WTC11 (cell line): ENCODE measurements at regions not wholly inside any gene's neighbourhood (a gene's known extent, or its start where the extent isn't known, plus 50 kb on each side); places are given as distances from the start of the nearest gene placed in this dataset.

ENCODE experiments used
- ATAC-seq: fragments of 200-7000 bp; cut with Tn5 transposase; 2 replicates; pipeline ENCODE4 v1.10.0; 2021; ENCODE audit warnings: mild to moderate bottlenecking, moderate library complexity
- CTCF ChIA-PET: fragments of 300-600 bp; sonication (Branson Sonifier 250); formaldehyde crosslinking; loops from one replicate; lab custom pipeline; 2021; ENCODE audit warnings: antibody characterized with exemption; lab: Charles Lee
- POLR2A ChIA-PET: fragments of 350-600 bp; sonication (Branson Sonifier 250); formaldehyde crosslinking; loops from one replicate; lab custom pipeline; 2021; ENCODE audit warnings: antibody characterized with exemption; lab: Charles Lee
- DNase-seq: peaks from one replicate; pipeline ENCODE4 v3.0.0; 2021; ENCODE audit warnings: low spot score
- H3K27ac Mint-ChIP-seq: 2 replicates; pipeline ENCODE4 v1.8.0; 2021; ENCODE audit warnings: mixed read lengths
- H3K27me3 Mint-ChIP-seq: 2 replicates; pipeline ENCODE4 v1.8.0; 2021; ENCODE audit warnings: low read depth, mild to moderate bottlenecking, moderate library complexity, mixed read lengths
- H3K36me3 Mint-ChIP-seq: 2 replicates; pipeline ENCODE4 v1.8.0; 2021; ENCODE audit warnings: mixed read lengths
- H3K4me1 Mint-ChIP-seq: 2 replicates; pipeline ENCODE4 v1.8.0; 2022; ENCODE audit warnings: mixed read lengths
- H3K4me3 Mint-ChIP-seq: 2 replicates; pipeline ENCODE4 v1.8.0; 2021; ENCODE audit warnings: mild to moderate bottlenecking, moderate library complexity, mixed read lengths
- H3K9me3 Mint-ChIP-seq: 2 replicates; pipeline ENCODE4 v1.8.0; 2021; ENCODE audit warnings: mixed read lengths
- ATF1 ChIP-seq: sonication (generic); formaldehyde crosslinking; IDR thresholded peaks from 2 replicates; pipeline ENCODE4 v1.8.1; 2023; ENCODE audit warnings: mild to moderate bottlenecking, moderate library complexity, missing genetic modification reagents
- ATF3 ChIP-seq: sonication (generic); formaldehyde crosslinking; conservative IDR thresholded peaks from 2 replicates; pipeline ENCODE4 v1.8.1; 2022; ENCODE audit warnings: mild to moderate bottlenecking, missing genetic modification reagents
- CREM ChIP-seq: sonication (generic); formaldehyde crosslinking; IDR thresholded peaks from 2 replicates; pipeline ENCODE4 v1.8.1; 2022; ENCODE audit warnings: mild to moderate bottlenecking, missing genetic modification reagents, moderate library complexity
- EMX1 ChIP-seq: fragments of 250-450 bp; sonication (Bioruptor Pico); IDR thresholded peaks from 2 replicates; pipeline ENCODE4 v1.8.0; 2021; ENCODE audit warnings: mild to moderate bottlenecking
- HMGA2 ChIP-seq: fragments of 250-450 bp; sonication (Bioruptor Pico); IDR thresholded peaks from 2 replicates; pipeline ENCODE4 v1.4.0; 2021; ENCODE audit warnings: mild to moderate bottlenecking, moderate library complexity
- JUN ChIP-seq: sonication (generic); formaldehyde crosslinking; IDR thresholded peaks from 2 replicates; pipeline ENCODE4 v1.8.0; 2023; ENCODE audit warnings: mild to moderate bottlenecking, missing genetic modification reagents
- KAT7 ChIP-seq: sonication (generic); formaldehyde crosslinking; IDR thresholded peaks from 2 replicates; pipeline ENCODE4 v1.8.1; 2023; ENCODE audit warnings: missing genetic modification reagents, mild to moderate bottlenecking, borderline replicate concordance
- MXD4 ChIP-seq: fragments of 250-450 bp; sonication (Bioruptor Pico); IDR thresholded peaks from 2 replicates; pipeline ENCODE4 v1.8.0; 2021; ENCODE audit warnings: mild to moderate bottlenecking, moderate library complexity, borderline replicate concordance
- NFATC4 ChIP-seq: fragments of 250-450 bp; sonication (Bioruptor Pico); IDR thresholded peaks from 2 replicates; pipeline ENCODE4 v1.9.0; 2021; ENCODE audit warnings: mild to moderate bottlenecking
- NR1H2 ChIP-seq: sonication (generic); formaldehyde crosslinking; IDR thresholded peaks from 2 replicates; pipeline ENCODE4 v1.9.0; 2021; ENCODE audit warnings: mild to moderate bottlenecking, moderate library complexity, missing genetic modification reagents
- NR2C2 ChIP-seq: sonication (generic); formaldehyde crosslinking; IDR thresholded peaks from 2 replicates; pipeline ENCODE4 v1.8.0; 2022; ENCODE audit warnings: mild to moderate bottlenecking, missing genetic modification reagents
- NR3C1 ChIP-seq: sonication (generic); formaldehyde crosslinking; conservative IDR thresholded peaks from 2 replicates; pipeline ENCODE4 v1.8.1; 2023; ENCODE audit warnings: low read depth, mild to moderate bottlenecking, missing genetic modification reagents
- RELA ChIP-seq: sonication (generic); formaldehyde crosslinking; IDR thresholded peaks from 2 replicates; pipeline ENCODE4 v1.8.1; 2022; ENCODE audit warnings: missing genetic modification reagents, mild to moderate bottlenecking, borderline replicate concordance
- SMAD4 ChIP-seq: sonication (generic); formaldehyde crosslinking; IDR thresholded peaks from 2 replicates; pipeline ENCODE4 v1.8.0; 2022; ENCODE audit warnings: mild to moderate bottlenecking, missing genetic modification reagents
- STAT6 ChIP-seq: sonication (generic); formaldehyde crosslinking; conservative IDR thresholded peaks from 2 replicates; pipeline ENCODE4 v1.8.1; 2023; ENCODE audit warnings: mild to moderate bottlenecking, low read depth, missing genetic modification reagents, moderate library complexity
- USF2 ChIP-seq: sonication (generic); formaldehyde crosslinking; IDR thresholded peaks from 2 replicates; pipeline ENCODE4 v1.8.1; 2023; ENCODE audit warnings: mild to moderate bottlenecking, missing genetic modification reagents, moderate library complexity
- ZNF121 ChIP-seq: sonication (generic); formaldehyde crosslinking; IDR thresholded peaks from 2 replicates; pipeline ENCODE4 v1.8.0; 2023; ENCODE audit warnings: missing genetic modification reagents
- ZNF232 ChIP-seq: sonication (generic); formaldehyde crosslinking; IDR thresholded peaks from 2 replicates; pipeline ENCODE4 v1.8.0; 2022; ENCODE audit warnings: mild to moderate bottlenecking, missing genetic modification reagents
- ZNF423 ChIP-seq: fragments of 250-450 bp; sonication (Bioruptor Pico); IDR thresholded peaks from 2 replicates; pipeline ENCODE4 v2.1.2; 2022; ENCODE audit warnings: mild to moderate bottlenecking, moderate library complexity
- TF ChIP-seq, protein P1 (sequence below): sonication (generic); formaldehyde crosslinking; IDR thresholded peaks from 2 replicates; pipeline ENCODE4 v1.8.1; 2022; ENCODE audit warnings: low read depth, mild to moderate bottlenecking, moderate library complexity, missing genetic modification reagents, borderline replicate concordance

GRCh38 chr3:184497804-184498203 lies 63.8 kb upstream of the EPHB3 start (continued):
- TF ChIP-seq ZNF121 (no peak), NR2C2 (no peak), ATF1 (no peak), HMGA2 (CRISPR knock-in tag) (no peak), NR3C1 (CRISPR knock-in tag) (no peak), NR1H2 (CRISPR knock-in tag) (no peak), CREM (CRISPR knock-in tag) (no peak), KAT7 (CRISPR knock-in tag) (no peak), ZNF423 (CRISPR knock-in tag) (no peak), JUN (CRISPR knock-in tag) (no peak)

DNA sequence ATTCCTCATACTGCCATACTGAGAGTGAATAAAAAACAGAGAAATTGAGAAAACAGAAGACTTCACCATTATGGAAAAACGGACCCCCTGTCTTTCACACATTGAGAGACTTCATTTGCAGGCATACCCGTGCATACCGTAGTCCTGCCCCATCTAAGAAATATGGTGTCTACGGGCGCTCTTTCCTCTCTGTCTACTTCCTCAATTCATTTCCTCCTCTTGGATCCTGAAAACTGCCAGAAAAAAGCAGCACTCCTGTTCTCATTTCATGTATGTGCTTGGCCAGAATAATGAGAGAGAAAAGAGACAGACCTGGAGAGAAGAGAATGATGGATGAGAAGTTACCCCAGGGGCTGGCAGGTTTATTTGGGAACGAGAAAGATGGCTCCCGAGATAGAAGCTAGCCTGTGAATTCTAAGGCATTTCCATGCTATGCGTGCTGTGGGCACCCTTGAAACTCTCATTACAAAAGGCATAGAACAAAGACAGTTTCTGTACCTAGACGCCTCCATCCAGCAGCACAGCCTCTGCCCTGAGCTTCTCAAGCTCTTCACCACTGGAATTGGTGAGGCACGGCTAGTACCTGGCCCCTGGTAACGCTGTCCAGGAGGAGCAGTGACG lies 62.5 kb upstream of the EPHB3 start:
- DNase-seq: no peak
- TF ChIP-seq NR3C1 (CRISPR knock-in tag) (no peak), SMAD4 (CRISPR knock-in tag) (no peak), USF2 (no peak), ZNF423 (CRISPR knock-in tag) (no peak), MXD4 (CRISPR knock-in tag) (no peak), KAT7 (CRISPR knock-in tag) (no peak), NFATC4 (no peak), ATF3 (CRISPR knock-in tag) (no peak), RELA (CRISPR knock-in tag) (no peak), EMX1 (CRISPR knock-in tag) (no peak), ZNF232 (CRISPR knock-in tag) (no peak), STAT6 (CRISPR knock-in tag) (no peak)
- TF ChIP-seq, protein P1, sequence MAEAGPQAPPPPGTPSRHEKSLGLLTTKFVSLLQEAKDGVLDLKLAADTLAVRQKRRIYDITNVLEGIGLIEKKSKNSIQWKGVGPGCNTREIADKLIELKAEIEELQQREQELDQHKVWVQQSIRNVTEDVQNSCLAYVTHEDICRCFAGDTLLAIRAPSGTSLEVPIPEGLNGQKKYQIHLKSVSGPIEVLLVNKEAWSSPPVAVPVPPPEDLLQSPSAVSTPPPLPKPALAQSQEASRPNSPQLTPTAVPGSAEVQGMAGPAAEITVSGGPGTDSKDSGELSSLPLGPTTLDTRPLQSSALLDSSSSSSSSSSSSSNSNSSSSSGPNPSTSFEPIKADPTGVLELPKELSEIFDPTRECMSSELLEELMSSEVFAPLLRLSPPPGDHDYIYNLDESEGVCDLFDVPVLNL (CRISPR knock-in tag): no peak
- Mint-ChIP-seq H3K4me3 (no peak overlapping the region), H3K27ac (no peak overlapping the region), H3K27me3 (peaks cover 5% of the 10 kb centered on the region), H3K9me3 (peaks cover 26% of the 10 kb centered on the region), H3K36me3 (peaks cover 9% of the 10 kb centered on the region), H3K4me1 (peaks cover 10% of the 10 kb centered on the region)
- ATAC-seq: no peak
- ChIA-PET CTCF (interaction anchor here (1.6 to 2.5 kb wide), 3 partner anchors 15 to 62 kb away, joined by 3 to 9 read pairs (median 8); partner anchors contain the start of gene EPHB3), POLR2A (no interaction called here)
